ENCODE measurements at regions not wholly inside any gene's neighbourhood (a gene's known extent, or its start where the extent isn't known, plus 50 kb on each side); places are given as distances from the start of the nearest gene placed in this dataset.
"Not testable (repeated sequence)": the region's sequence is repeated elsewhere in the genome, so short reads cannot be mapped to it uniquely, and the experiment has no call there.

GRCh38 chr1:30461640-30462039 lies 261.7 kb downstream of the MATN1 start:
- Histone ChIP-seq H3K27ac (ENCODE audit: low read length) (no peak overlapping the region), H3K36me3 (ENCODE audit: insufficient read depth, low read length) (no peaks in the 10 kb centered on the region), H3F3A (ENCODE audit: insufficient read depth, low read length, poor library complexity, severe bottlenecking) (no peaks in the 10 kb centered on the region), H3K9ac (ENCODE audit: low read length) (no peak overlapping the region), H3K79me2 (replicated peaks; ENCODE audit: insufficient read depth, low read length) (no peaks in the 10 kb centered on the region), H3K9me3 (ENCODE audit: low read length) (no peaks in the 10 kb centered on the region), H4K20me1 (ENCODE audit: insufficient read depth) (no peaks in the 10 kb centered on the region), H3K4me2 (ENCODE audit: low read length) (no peak overlapping the region), H3K9me2 (ENCODE audit: insufficient read depth, low read length) (no peaks in the 10 kb centered on the region), H3K27me3 (ENCODE audit: insufficient read depth, low read depth, low read length) (no peaks in the 10 kb centered on the region), H3K4me3 (ENCODE audit: low read length) (no peak overlapping the region), H2AFZ (ENCODE audit: low read depth, low read length) (no peak overlapping the region)
- TF ChIP-seq TAF1 (IDR thresholded peaks at IDR 0.05; ENCODE audit: low read depth) (no peak), POLR2AphosphoS5 (IDR thresholded peaks at IDR 0.05) (no peak)
- TF ChIP-seq, protein P1, sequence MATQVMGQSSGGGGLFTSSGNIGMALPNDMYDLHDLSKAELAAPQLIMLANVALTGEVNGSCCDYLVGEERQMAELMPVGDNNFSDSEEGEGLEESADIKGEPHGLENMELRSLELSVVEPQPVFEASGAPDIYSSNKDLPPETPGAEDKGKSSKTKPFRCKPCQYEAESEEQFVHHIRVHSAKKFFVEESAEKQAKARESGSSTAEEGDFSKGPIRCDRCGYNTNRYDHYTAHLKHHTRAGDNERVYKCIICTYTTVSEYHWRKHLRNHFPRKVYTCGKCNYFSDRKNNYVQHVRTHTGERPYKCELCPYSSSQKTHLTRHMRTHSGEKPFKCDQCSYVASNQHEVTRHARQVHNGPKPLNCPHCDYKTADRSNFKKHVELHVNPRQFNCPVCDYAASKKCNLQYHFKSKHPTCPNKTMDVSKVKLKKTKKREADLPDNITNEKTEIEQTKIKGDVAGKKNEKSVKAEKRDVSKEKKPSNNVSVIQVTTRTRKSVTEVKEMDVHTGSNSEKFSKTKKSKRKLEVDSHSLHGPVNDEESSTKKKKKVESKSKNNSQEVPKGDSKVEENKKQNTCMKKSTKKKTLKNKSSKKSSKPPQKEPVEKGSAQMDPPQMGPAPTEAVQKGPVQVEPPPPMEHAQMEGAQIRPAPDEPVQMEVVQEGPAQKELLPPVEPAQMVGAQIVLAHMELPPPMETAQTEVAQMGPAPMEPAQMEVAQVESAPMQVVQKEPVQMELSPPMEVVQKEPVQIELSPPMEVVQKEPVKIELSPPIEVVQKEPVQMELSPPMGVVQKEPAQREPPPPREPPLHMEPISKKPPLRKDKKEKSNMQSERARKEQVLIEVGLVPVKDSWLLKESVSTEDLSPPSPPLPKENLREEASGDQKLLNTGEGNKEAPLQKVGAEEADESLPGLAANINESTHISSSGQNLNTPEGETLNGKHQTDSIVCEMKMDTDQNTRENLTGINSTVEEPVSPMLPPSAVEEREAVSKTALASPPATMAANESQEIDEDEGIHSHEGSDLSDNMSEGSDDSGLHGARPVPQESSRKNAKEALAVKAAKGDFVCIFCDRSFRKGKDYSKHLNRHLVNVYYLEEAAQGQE (IDR thresholded peaks at IDR 0.05; ENCODE audit: borderline replicate concordance), result no peak

DNA sequence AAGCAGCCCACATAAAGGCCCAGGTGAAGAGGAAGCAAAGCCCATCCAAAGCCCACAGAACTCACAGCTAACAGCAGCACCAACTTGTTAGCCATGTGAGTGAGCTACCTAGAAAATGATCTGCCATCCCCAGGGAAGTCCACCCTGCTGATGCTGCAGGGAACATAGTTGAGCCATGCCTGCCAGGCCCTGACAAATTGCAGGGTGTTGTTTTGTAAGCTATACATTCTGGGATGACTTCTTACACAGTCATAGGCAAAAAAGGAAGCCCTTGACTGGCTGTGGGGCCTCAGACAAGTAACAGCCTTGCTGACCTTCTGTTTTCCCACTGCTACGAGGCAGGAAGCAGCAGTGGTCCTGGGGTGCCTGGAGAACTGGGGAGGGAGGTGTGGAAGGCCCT lies 262.7 kb downstream of the MATN1 start:
- H2AFZ ChIP-seq (ENCODE audit: low read depth, low read length), result no peak overlapping the region
- no peaks in the 10 kb centered on the region for H3K9me3 ChIP-seq (ENCODE audit: low read length)
- H3K36me3 ChIP-seq (ENCODE audit: insufficient read depth, low read length), result no peaks in the 10 kb centered on the region
- H3F3A ChIP-seq (ENCODE audit: insufficient read depth, low read length, poor library complexity, severe bottlenecking), result no peaks in the 10 kb centered on the region
- no peaks in the 10 kb centered on the region for H4K20me1 ChIP-seq (ENCODE audit: insufficient read depth)
- H3K27ac ChIP-seq (ENCODE audit: low read length), result no peak overlapping the region
- H3K27me3 ChIP-seq (ENCODE audit: insufficient read depth, low read depth, low read length), result no peaks in the 10 kb centered on the region
- H3K9ac ChIP-seq (ENCODE audit: low read length), result no peak overlapping the region
- H3K79me2 ChIP-seq (replicated peaks; ENCODE audit: insufficient read depth, low read length), result no peaks in the 10 kb centered on the region
- no peaks in the 10 kb centered on the region for H3K9me2 ChIP-seq (ENCODE audit: insufficient read depth, low read length)
- TF ChIP-seq TAF1 (IDR thresholded peaks at IDR 0.05; ENCODE audit: low read depth), result no peak
- TF ChIP-seq POLR2AphosphoS5 (IDR thresholded peaks at IDR 0.05), result no peak
- TF ChIP-seq EZH2 (IDR thresholded peaks at IDR 0.05; ENCODE audit: borderline replicate concordance, insufficient read depth, low read length, poor library complexity, severe bottlenecking), result no peak
- TF ChIP-seq, protein P1 (IDR thresholded peaks at IDR 0.05; ENCODE audit: borderline replicate concordance), result no peak
- TF ChIP-seq RAD21 (conservative IDR thresholded peaks at IDR 0.05), result no peak
- TF ChIP-seq EP300 (conservative IDR thresholded peaks at IDR 0.05; ENCODE audit: poor library complexity, severe bottlenecking), result no peak
- no peak for TF ChIP-seq CTCF (IDR thresholded peaks at IDR 0.05; ENCODE audit: poor library complexity, severe bottlenecking)
- no peak for TF ChIP-seq MXI1 (conservative IDR thresholded peaks at IDR 0.05; ENCODE audit: poor library complexity, severe bottlenecking)
- TF ChIP-seq SMC3 (conservative IDR thresholded peaks at IDR 0.05; ENCODE audit: poor library complexity), result no peak
- no peak overlapping the region for H3K4me3 ChIP-seq (ENCODE audit: low read length)
- H3K4me2 ChIP-seq (ENCODE audit: low read length), result no peak overlapping the region

GRCh38 chr1:30458730-30459485 lies 264.5 kb downstream of the MATN1 start:
- H3K9me3 ChIP-seq (ENCODE audit: low read length); H2AFZ ChIP-seq (ENCODE audit: low read depth, low read length); H3K4me2 ChIP-seq (ENCODE audit: low read length): not testable (repeated sequence)

More at GRCh38 chr1:30458730-30459485, 264.5 kb downstream of the MATN1 start:
- not testable (repeated sequence) for H3K9ac ChIP-seq (ENCODE audit: low read length); H3K27ac ChIP-seq (ENCODE audit: low read length); H3F3A ChIP-seq (ENCODE audit: insufficient read depth, low read length, poor library complexity, severe bottlenecking); H3K79me2 ChIP-seq (replicated peaks; ENCODE audit: insufficient read depth, low read length); H3K36me3 ChIP-seq (ENCODE audit: insufficient read depth, low read length); H3K9me2 ChIP-seq (ENCODE audit: insufficient read depth, low read length); H3K27me3 ChIP-seq (ENCODE audit: insufficient read depth, low read depth, low read length); H3K4me3 ChIP-seq (ENCODE audit: low read length); H4K20me1 ChIP-seq (ENCODE audit: insufficient read depth)

All from neural cell (in vitro differentiated cells).